Endothelial cell of hepatic sinusoid (primary cell): ENCODE measurements at regions not wholly inside any gene's neighbourhood (a gene's known extent, or its start where the extent isn't known, plus 50 kb on each side); places are given as distances from the start of the nearest gene placed in this dataset.

Experiments used
- in situ Hi-C: cut with HindIII; loops from 2 replicates; pipeline ENCODE4 v1.10.0; 2017; ENCODE audit warnings: low sequenced_read_pairs

DNA sequence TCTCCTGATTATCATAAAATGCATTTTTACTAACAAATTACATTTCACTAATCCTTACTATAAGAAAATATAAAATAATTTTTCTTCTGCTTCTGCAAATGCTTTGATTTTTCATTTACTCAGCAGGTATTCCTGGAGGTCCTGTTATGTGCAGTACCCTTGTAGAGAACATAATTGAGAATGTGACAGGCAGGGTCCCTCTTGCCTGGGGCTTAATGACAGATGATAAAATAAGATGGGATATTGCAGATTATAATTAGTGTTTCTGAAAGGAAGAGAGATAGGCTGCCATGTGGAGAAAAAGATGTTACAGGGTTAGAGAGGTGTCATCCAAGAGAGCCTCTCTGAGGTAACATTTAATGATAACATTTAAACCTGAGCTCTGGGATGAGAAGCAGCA lies 128.9 kb downstream of the MAD2L1 start:
- in situ Hi-C loops, result loop anchor here (5.0 kb wide), 1 partner anchor 35 kb away; no protein-coding TSS in a partner anchor

DNA sequence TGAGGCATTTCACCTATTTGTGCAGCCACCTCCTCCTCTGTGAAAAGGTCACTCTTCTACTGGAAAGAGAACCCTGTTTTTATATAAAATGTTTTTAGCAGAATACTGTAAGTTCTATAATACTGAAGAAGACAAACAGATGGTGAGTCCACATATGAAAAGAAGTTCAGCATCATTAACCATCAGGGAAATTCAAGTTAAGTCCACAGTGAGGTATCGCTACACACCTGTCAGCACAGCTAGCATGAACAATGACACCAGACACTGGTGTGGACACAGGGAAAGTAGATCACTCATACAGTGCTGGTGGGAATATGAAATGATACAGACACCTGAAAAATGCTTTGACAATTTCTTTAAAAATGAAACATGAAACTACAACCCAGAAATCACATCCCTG lies 133.0 kb downstream of the MAD2L1 start:
- in situ Hi-C loops, result no loop called here

DNA sequence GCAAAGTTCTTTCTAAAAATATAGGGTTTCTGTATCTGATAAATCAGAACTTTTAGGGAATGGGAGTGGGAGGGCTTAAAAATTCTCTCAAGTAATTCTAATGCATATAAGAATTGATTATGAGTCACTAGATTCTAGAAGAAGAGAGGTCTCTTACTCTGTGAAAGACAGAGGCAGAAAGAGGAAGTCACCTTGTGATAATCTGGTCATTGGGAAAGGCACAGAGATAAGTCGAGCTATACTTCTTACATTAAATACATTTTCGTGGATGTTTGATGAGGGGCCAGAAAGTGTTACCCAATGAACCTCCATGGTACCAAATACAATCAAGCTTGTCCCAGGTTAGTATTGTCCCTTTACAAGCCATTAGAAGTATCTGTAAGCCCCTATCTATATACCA lies 134.4 kb downstream of the MAD2L1 start:
- in situ Hi-C loops, result no loop called here

DNA sequence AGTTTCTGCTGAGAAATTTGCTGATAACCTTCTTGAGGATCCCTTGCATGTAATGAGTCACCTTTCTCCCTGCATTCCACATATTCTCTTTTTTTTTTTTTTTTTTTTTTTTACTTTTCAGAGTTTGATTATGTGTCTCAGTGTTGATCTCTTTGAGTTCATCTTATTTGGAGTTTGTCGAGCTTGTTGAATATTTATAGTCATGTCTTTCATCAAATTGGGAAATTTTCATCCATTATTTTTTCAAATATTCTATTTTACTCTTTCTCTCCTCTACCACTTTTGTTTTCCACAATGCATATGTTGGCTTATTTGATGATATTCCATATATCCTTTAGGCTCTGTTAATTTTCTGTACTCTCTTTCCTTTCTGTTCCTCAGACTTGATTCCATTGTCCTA lies 136.1 kb downstream of the MAD2L1 start:
- in situ Hi-C loops, result no loop called here

DNA sequence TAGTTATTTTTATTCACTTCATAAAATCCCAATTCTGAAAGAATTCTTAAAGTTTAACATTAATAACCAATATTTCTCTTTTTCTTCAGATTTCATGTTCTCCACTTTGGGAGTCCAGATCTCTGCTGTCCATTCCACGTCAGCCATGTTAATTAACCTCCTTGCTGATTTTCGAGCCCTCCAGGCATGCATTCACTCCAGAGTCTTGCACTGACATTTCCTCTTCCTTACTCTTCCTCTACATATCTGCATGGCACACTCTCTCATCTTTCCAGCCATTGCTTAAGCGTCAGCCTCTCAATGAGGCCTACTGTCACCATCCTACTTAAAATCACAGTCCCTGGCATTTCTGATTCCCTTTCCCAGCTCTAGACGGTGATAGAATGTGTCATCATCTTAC lies 144.8 kb downstream of the MAD2L1 start:
- in situ Hi-C loops, result loop anchor here (5.0 kb wide), 1 partner anchor 55 kb away; no protein-coding TSS in a partner anchor

DNA sequence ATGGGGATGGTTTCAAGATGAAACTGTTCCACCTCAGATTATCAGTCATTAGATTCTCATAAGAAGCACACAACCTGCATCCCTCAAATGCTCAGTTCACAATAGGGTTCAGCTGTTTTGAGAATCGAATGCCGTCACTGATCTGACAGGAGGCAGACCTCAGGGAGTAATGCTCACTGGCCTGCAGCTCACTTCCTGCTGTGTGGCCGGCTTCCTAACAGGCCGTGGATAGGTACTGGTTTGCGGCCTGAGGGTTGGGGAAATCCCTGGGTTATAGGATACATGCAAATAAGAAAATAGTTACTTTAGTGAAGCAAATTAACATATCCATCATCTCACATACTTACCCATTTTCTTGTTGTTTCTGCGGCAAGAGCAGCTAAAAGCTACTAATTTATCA lies 160.4 kb downstream of the MAD2L1 start:
- in situ Hi-C loops, result no loop called here

DNA sequence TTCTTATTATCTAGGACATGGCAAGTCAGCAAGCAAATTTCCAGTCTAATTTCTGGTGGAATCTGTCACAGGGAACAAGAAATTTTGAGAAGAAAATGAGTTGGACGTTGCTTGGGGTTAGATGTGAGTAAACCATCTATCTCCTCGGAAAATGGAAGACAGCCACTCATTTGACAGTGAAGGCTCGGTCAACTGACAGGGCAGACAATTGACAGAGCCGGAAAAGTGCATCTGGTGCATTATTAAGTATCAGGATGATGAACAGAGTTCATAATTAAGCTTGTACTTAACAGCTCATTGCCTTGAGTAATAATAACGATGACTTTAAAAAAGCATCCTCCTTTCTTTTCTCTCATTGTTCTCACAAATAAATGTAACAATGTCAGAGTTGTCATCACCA lies 168.4 kb downstream of the MAD2L1 start:
- in situ Hi-C loops, result no loop called here

DNA sequence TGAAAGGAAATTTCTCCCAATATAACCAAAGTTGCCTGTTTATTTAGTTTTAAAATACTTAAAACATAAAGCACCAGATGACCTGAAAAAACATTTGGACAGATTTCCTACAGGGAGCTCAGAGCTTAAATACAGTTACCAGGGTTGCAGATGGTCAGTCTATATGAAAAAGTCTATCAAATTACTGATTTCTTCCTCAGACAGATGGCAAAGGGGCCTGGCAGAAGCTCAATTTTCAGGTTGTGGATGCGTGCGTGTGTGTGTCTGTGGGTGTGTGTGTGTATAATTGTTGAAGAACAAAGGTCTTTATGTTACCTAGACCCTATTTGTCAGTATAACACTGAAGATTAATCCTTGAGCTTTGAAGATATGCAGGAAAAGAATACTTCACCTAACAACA lies 169.4 kb downstream of the MAD2L1 start:
- in situ Hi-C loops, result no loop called here

DNA sequence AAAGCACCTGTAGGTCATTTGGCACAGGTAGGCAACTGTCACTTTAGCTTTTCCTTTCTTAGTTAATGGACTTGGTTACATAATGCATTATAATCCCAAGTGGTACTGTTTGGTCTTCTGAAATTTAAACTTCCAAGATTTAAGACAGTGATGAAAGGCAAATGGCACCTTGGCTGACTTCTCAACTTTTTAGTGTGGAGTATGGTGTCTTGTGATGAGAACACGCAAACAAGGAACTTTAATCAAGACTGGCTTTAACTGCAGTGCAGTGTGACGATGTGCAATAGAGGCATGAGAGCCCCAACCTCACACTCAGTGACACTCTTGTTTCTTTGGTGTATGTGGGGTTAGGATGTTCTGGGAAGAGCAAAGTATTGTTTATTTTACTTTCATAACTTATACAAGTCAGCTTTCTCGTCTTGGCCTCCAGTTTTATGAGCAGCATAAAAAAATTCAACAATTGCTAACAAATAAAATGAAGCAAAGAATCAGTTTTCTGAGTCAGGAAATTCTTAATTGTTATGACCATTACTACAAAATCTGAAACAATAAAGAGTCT lies 171.9 kb downstream of the MAD2L1 start:
- in situ Hi-C loops, result no loop called here

DNA sequence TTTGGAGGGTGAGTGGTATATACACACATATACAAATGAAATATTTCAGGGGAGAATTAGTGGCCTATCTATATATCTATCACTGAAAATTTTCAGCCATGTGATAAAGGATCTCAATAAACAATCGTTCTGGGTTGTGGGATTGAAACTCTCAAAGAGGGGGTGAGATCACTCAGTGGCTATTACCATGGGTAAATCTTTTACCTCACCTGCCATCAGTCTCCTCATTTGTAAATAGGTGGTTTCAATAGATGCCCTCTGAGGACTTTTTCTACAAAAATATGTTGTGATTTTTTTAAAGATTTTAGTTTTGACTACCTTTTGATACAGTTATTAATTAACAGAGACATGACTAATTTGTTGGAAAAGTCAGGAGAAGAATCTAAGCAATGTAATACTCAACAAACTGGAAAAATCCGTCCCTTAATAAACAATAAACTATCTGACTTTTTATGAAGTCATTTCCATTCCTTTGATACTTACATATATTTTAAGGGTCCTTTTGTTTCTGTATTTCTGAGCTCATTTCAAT lies 192.8 kb downstream of the MAD2L1 start:
- in situ Hi-C loops, result no loop called here

DNA sequence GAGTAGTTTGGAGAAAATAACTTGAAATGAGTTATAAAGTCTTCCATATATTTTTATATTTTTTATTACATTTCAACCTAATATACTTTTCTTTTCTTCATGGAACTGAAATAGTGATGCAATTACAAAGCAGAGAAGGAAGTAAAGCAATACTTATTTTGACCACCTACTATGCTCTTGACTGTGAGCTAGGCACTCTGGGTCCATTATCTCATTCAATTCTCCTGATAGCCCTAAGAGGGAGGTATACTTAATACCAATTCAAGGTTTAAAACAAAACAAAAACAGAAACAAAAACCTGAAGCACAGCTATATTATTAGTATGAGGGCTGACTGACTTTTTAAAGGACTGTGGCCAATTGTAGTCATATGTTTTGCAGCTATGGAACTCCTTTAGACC lies 193.5 kb downstream of the MAD2L1 start:
- in situ Hi-C loops, result no loop called here

DNA sequence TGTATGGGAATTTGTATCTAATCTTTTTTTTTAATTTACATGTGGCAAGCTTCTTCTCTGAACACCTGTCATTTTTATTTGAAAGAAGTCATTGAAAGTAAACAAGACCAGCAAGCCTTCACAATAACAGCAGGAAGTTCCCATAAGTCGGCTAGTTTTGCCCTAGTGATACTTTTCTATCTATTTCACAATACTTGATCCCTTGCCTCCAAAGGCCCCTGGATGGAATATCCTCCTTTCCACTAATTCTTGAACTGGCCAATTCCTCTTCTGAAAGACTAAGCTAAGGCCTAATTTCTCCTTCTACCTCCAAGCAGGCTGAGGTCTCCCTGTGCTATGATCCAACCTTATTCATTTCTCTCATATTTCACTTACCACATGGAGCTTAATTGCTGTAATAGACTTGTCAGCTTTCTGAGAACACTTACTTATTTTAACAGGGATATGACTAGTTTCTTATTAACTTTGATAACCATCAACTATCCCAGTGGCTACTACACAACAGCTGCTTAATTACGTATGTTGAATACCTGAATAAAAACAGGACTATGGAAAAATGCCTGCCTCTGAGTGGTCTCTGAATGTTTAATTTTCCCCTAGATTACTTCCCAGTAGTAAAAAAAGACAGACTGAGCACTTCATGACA lies 194.2 kb downstream of the MAD2L1 start:
- in situ Hi-C loops, result no loop called here

DNA sequence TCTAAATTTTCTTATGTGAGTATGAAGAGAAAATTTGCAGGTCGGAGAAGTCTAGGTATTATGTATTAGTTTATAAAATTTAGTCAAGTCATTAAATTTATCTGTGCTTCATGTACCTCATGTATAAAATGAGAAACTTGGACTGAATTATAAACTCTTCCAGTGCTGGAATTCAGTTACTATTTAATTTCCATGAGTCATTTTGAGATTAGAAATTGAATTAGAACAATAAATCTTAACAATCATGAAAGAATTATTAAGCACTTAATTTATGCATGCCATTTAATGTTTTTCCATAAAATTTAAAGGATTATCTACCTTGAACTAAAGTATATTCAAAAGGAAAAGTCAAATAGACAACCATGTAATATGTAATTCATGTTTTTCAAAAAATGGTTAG lies 195.8 kb downstream of the MAD2L1 start:
- in situ Hi-C loops, result no loop called here

DNA sequence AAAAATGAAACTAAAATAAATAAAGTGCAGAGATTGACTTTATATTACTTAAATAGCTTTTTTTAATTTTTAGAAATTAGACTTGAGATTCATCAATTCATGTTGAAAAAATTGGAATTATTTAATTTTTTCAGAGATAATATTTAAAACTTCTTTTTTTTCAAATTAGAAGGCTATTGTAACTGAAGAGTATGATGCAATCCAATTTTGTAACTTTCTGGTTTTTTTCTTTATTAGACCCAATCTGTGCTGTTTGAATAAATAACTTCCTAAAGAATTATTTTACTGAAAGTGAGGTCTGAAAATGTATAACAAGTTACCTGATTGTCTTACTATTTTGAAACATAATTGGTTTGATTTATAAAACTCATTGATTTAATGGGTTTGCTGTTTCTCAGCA lies 200.9 kb downstream of the MAD2L1 start:
- in situ Hi-C loops, result no loop called here

DNA sequence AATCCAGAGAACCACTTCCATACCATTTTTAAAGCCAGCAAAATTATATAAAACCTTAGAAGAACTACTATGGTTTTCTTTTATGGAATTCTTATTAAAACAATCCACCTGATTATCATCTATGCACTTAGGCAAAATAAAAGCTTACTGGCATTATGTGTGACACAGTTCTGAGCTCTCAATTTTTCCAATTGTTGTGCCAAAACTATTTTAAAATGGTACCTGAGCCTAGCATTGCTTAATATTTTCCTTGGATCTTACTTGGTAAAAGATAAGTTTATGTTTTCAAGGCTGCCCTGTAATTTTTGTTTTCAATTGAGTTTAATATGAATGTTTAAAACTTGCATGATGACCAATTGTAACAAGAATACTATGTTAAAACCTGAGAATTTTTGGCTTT lies 201.3 kb downstream of the MAD2L1 start:
- in situ Hi-C loops, result no loop called here

DNA sequence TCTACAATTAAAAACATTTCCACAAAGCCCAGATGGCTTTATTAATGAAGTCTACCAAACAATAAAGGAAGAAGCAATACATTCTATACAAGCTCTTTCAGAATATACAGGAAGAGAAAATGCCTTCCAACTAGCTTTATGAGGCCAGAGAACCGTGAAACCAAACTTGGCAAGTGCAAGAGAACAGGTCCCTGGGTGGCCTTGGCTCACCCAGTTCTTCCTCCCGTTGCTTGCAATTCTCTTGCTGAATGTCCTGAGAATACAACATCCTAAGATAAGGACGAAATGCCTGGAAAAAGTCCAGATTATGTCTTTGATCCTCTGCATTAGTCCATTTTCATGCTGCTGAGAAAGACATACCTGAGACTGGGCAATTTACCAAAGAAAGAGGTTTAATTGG lies 204.9 kb downstream of the MAD2L1 start:
- in situ Hi-C loops, result no loop called here

DNA sequence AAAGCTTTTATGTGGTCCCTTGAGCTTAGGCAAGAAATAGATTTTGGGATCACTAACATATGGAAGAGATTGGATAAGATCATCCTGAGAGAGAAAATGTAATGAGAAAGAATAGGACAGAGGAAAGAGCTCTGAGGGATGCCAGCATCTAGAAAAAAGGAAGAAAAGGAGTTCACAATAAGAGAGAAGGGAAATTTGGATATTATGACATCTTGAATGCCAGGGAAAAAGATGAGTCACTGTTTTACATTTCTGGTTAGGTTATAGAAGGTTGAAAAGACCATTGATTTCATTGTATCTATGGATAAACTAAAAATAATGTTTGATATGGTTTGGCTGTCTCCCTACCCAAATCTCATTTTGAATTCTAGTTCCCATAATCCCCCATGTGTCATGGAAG lies 208.5 kb downstream of the MAD2L1 start:
- in situ Hi-C loops, result no loop called here

DNA sequence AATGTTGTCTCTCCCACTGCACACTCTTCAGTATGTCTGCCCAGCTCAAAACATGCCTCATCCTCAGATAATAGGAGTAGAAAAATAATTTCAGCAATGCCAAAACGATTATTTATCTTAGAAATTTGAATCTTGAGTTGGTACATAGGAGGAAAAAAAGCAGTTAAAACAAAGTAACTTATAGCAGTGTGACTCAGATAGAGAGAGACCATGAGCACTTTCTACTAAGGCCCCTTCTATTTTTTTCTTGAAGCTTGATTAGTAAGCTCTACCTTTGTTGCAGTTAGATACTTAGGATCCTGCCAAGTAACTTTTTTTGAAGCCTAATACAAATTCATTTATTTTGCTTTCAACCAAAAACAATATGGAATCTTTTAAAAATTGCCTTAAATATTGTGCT lies 212.3 kb downstream of the MAD2L1 start:
- in situ Hi-C loops, result no loop called here

DNA sequence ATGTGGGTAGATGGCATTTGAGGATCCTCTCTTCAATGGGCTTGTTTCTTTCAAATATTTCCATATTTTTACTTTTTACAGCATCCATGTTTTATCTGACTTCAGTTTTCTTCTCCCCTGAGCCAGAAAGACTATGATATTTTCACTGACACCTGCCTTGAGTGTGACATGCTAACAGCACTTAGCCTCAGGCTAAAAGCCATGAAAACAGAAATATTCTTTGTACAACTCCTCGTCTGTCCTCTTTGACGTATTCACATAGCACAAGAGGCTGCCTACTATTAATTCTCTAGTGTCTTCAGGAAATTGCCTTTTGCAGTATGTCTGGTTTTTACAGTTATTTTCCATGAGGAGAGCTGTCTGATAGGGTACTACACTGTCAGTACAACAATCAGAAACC lies 215.0 kb downstream of the MAD2L1 start:
- in situ Hi-C loops, result no loop called here

DNA sequence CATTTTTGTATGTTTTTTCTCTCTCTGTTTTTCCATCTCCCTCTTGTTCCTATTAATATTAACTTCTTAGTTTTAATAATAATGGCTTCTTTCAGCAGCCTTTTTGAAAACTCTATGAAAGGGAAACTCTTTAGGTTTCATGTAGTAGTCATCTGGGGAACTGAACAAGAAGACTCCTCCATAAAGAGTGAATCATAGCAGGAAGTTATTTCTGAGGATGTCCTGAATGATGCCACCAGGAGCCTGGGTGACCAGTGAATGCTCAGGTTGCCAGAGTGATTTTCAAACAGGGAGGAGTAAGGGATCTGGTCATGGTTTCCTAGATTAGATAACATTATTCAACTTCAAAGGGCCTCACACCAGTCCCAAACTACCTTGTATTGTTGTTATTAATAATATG lies 212.8 kb upstream of the PDE5A start:
- in situ Hi-C loops, result no loop called here

DNA sequence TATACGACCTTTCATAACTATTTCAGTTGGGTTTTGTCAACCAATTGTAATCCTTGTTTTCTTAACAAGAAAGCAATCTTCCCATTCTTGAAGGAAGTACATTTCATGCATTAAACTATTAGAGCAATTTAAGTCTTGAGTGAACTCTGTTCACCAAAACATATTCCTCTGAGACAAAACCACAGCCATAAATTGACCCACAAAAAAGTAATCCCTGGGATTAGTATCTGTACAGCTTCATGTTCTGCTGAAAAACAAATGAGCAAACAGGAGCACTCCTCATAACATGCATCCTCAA lies 207.0 kb upstream of the PDE5A start:
- in situ Hi-C loops, result no loop called here

DNA sequence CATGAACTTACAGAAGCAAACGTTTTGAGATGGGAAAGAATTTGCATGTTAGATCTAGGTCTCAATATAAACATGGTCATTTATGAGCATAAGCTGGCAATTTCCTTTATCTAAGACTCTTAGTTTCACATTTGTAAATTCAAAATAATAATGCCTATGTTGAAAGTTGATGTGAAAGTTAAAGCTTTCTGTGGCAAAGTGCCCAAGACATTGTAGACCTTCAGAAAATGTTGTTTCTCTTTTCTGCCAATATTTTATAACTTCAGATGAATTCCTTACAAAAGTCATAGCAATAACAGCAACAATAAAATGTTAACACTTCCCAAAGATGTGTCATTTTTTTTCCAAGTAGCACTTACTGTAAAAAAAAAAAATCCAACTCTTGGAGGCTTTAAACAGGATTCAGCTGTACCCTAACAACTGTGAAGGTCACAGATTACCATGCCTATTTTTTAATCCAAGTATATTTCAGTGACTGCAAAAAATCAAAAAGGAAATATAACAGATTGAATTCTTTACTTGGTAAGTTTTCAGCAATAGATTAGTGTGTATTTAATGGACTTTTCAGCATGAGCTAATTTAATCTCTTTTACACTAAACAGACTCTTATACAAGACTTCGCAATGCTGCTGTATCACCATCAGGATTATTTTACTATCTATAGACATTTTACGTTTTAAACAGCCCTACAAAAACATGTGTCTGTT lies 206.5 kb upstream of the PDE5A start:
- in situ Hi-C loops, result no loop called here
